ENCODE measurements at regions not wholly inside any gene's neighbourhood (a gene's known extent, or its start where the extent isn't known, plus 50 kb on each side); places are given as distances from the start of the nearest gene placed in this dataset.

- TF ChIP-seq, protein P1, sequence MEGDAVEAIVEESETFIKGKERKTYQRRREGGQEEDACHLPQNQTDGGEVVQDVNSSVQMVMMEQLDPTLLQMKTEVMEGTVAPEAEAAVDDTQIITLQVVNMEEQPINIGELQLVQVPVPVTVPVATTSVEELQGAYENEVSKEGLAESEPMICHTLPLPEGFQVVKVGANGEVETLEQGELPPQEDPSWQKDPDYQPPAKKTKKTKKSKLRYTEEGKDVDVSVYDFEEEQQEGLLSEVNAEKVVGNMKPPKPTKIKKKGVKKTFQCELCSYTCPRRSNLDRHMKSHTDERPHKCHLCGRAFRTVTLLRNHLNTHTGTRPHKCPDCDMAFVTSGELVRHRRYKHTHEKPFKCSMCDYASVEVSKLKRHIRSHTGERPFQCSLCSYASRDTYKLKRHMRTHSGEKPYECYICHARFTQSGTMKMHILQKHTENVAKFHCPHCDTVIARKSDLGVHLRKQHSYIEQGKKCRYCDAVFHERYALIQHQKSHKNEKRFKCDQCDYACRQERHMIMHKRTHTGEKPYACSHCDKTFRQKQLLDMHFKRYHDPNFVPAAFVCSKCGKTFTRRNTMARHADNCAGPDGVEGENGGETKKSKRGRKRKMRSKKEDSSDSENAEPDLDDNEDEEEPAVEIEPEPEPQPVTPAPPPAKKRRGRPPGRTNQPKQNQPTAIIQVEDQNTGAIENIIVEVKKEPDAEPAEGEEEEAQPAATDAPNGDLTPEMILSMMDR (conservative IDR thresholded peaks at IDR 0.05; ENCODE audit: low read length): no peak
- TF ChIP-seq EZH2phosphoT487 (IDR thresholded peaks at IDR 0.05; ENCODE audit: borderline replicate concordance): no peak
Measured at GRCh38 chr7:67794544-67794943, 797.9 kb downstream of the TYW1 start.
